ENCODE measurements at regions not wholly inside any gene's neighbourhood (a gene's known extent, or its start where the extent isn't known, plus 50 kb on each side); places are given as distances from the start of the nearest gene placed in this dataset.

- Histone ChIP-seq H3K36me3 (no peaks in the 10 kb centered on the region), H3K9me3 (peaks cover 0 to under 1% of the 10 kb centered on the region in 2 donors), H3K4me3 (no peak overlapping the region), H3K27me3 (no peaks in the 10 kb centered on the region), H3K27ac (no peak overlapping the region), H3K4me1 (peaks cover 0 to 8% of the 10 kb centered on the region in 2 donors)
- intact Hi-C loops (cut with DNase I), result no loop called here
- no peak for DNase-seq (ENCODE audit: low spot score in 2 of 2)
- no peak for TF ChIP-seq CTCF (IDR thresholded peaks at IDR 0.05)
These were observed 305.0 kb upstream of the MEF2C start for GRCh38 chr5:89187883-89188465.

GRCh38 chr5:89187268-89187667, 304.3 kb upstream of the MEF2C start:
- no peak for DNase-seq (ENCODE audit: low spot score in 2 of 2)
- no peak overlapping the region for H3K4me3 ChIP-seq
- intact Hi-C loops (cut with DNase I), result no loop called here

GRCh38 chr5:89181546-89181945, 298.6 kb upstream of the MEF2C start:
- Histone ChIP-seq H3K4me3 (no peak overlapping the region), H3K36me3 (no peaks in the 10 kb centered on the region), H3K27me3 (no peaks in the 10 kb centered on the region), H3K27ac (no peak overlapping the region), H3K4me1 (no peaks in the 10 kb centered on the region), H3K9me3 (no peaks in the 10 kb centered on the region)
- intact Hi-C loops (cut with DNase I), result no loop called here
- TF ChIP-seq CTCF (IDR thresholded peaks at IDR 0.05), result no peak
- no peak for DNase-seq (ENCODE audit: low spot score in 2 of 2)

More at GRCh38 chr5:89187268-89187667, 304.3 kb upstream of the MEF2C start:
- Histone ChIP-seq H3K27me3 (no peaks in the 10 kb centered on the region), H3K9me3 (no peaks in the 10 kb centered on the region), H3K4me1 (peaks cover 0 to 8% of the 10 kb centered on the region in 2 donors), H3K36me3 (no peaks in the 10 kb centered on the region), H3K27ac (no peak overlapping the region)
- TF ChIP-seq CTCF (IDR thresholded peaks at IDR 0.05), result no peak

GRCh38 chr5:89179731-89180130, 296.7 kb upstream of the MEF2C start:
- no peak overlapping the region for H3K27ac ChIP-seq
- H3K4me1 ChIP-seq, result no peaks in the 10 kb centered on the region
- H3K27me3 ChIP-seq, result no peaks in the 10 kb centered on the region
- no peak for TF ChIP-seq CTCF (IDR thresholded peaks at IDR 0.05)
- intact Hi-C loops (cut with DNase I), result no loop called here
- no peak for DNase-seq (ENCODE audit: low spot score in 2 of 2)
- no peaks in the 10 kb centered on the region for H3K9me3 ChIP-seq
- no peak overlapping the region for H3K4me3 ChIP-seq
- H3K36me3 ChIP-seq, result no peaks in the 10 kb centered on the region

GRCh38 chr5:89178541-89178940, 295.6 kb upstream of the MEF2C start:
- TF ChIP-seq CTCF (IDR thresholded peaks at IDR 0.05), result no peak
- no peak overlapping the region for H3K4me3 ChIP-seq
- intact Hi-C loops (cut with DNase I), result no loop called here

GRCh38 chr5:89173528-89173927, 290.5 kb upstream of the MEF2C start:
- H3K4me1 ChIP-seq, result no peaks in the 10 kb centered on the region
- H3K4me3 ChIP-seq, result no peak overlapping the region
- TF ChIP-seq CTCF (IDR thresholded peaks at IDR 0.05), result no peak
- H3K9me3 ChIP-seq, result no peaks in the 10 kb centered on the region
- DNase-seq (ENCODE audit: low spot score in 2 of 2), result no peak
- H3K27ac ChIP-seq, result no peak overlapping the region
- H3K27me3 ChIP-seq, result no peaks in the 10 kb centered on the region
- H3K36me3 ChIP-seq, result no peaks in the 10 kb centered on the region
- intact Hi-C loops (cut with DNase I), result no loop called here

More at GRCh38 chr5:89178541-89178940, 295.6 kb upstream of the MEF2C start:
- no peaks in the 10 kb centered on the region for H3K9me3 ChIP-seq
- no peaks in the 10 kb centered on the region for H3K36me3 ChIP-seq
- no peak overlapping the region for H3K27ac ChIP-seq
- no peaks in the 10 kb centered on the region for H3K27me3 ChIP-seq
- H3K4me1 ChIP-seq, result no peaks in the 10 kb centered on the region
- no peak for DNase-seq (ENCODE audit: low spot score in 2 of 2)
